ENCODE measurements at regions not wholly inside any gene's neighbourhood (a gene's known extent, or its start where the extent isn't known, plus 50 kb on each side); places are given as distances from the start of the nearest gene placed in this dataset.

DNA sequence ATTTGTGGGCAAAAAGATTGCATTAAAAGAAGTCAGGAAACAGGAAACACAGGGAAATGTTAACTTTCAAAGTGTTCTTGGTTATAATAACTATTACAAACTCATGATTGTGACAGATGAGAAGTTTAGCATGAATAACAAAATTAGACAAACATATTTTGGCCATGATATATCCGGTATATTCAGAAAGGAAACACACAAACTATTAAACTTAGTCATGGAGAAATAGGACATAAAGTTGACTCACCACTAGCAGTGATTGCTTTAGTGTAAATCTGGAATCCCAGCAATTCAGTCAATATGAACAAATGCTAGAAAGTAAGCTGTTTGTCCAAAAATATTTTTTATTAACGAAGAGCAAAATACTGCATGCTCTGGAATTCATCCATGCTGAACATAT, 1299.9 kb downstream of the C4orf33 start:
- ATAC-seq (no peak), DNase-seq (no peak)
- Histone ChIP-seq H3K27me3 (no peaks in the 10 kb centered on the region), H3K4me3 (no peak overlapping the region), H3K9me3 (no peaks in the 10 kb centered on the region), H3K4me1 (no peaks in the 10 kb centered on the region), H3K36me3 (no peaks in the 10 kb centered on the region), H3K27ac (no peak overlapping the region)
- WGBS (ENCODE audit: insufficient coverage, low coverage, low lambda C conversion rate, missing lambda C conversion rate), result 21% methylated on average over 2 of the region's 2 CpGs
- intact Hi-C loops (cut with DNase I), result no loop called here
- TF ChIP-seq POLR2A (IDR thresholded peaks at IDR 0.05), result no peak
- TF ChIP-seq, protein P1, sequence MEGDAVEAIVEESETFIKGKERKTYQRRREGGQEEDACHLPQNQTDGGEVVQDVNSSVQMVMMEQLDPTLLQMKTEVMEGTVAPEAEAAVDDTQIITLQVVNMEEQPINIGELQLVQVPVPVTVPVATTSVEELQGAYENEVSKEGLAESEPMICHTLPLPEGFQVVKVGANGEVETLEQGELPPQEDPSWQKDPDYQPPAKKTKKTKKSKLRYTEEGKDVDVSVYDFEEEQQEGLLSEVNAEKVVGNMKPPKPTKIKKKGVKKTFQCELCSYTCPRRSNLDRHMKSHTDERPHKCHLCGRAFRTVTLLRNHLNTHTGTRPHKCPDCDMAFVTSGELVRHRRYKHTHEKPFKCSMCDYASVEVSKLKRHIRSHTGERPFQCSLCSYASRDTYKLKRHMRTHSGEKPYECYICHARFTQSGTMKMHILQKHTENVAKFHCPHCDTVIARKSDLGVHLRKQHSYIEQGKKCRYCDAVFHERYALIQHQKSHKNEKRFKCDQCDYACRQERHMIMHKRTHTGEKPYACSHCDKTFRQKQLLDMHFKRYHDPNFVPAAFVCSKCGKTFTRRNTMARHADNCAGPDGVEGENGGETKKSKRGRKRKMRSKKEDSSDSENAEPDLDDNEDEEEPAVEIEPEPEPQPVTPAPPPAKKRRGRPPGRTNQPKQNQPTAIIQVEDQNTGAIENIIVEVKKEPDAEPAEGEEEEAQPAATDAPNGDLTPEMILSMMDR (IDR thresholded peaks at IDR 0.05), result no peak

DNA sequence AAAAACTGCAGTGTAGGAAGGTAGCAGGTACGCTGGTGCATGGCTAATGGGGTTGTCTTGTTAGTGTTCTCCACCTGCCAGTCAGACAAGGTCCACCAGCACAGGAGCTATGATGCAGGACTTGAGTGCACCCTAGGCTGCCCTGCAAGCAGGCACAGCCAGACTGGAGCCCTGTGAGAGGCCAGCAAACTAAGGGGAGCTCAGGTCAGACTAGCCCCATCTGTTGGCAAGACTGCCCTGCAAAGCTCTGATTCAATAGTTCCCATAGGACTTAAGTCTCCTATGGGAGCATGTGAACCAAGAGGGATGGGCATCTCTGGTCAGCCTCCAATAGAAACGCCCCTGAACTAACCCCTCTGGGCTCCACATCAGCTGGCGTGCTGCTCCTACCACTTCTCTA, 1307.3 kb downstream of the C4orf33 start:
- intact Hi-C loops (cut with DNase I), result no loop called here
- Histone ChIP-seq H3K36me3 (no peaks in the 10 kb centered on the region), H3K27me3 (no peaks in the 10 kb centered on the region), H3K4me1 (no peaks in the 10 kb centered on the region), H3K4me3 (no peak overlapping the region), H3K9me3 (no peaks in the 10 kb centered on the region), H3K27ac (no peak overlapping the region)
- DNase-seq (no peak), ATAC-seq (no peak)
- no peak for TF ChIP-seq POLR2A (IDR thresholded peaks at IDR 0.05)
- TF ChIP-seq, protein P1 (IDR thresholded peaks at IDR 0.05), result no peak
- WGBS (ENCODE audit: insufficient coverage, low coverage, low lambda C conversion rate, missing lambda C conversion rate), result 30% methylated on average over 2 of the region's 3 CpGs

- Histone ChIP-seq H3K4me3 (no peak overlapping the region), H3K27ac (no peak overlapping the region), H3K36me3 (no peaks in the 10 kb centered on the region), H3K4me1 (no peaks in the 10 kb centered on the region), H3K9me3 (no peaks in the 10 kb centered on the region), H3K27me3 (no peaks in the 10 kb centered on the region)
- ATAC-seq, result no peak
- 30% methylated on average over 1 of the region's 1 CpG for WGBS (ENCODE audit: insufficient coverage, low coverage, low lambda C conversion rate, missing lambda C conversion rate)
- intact Hi-C loops (cut with DNase I), result no loop called here
- TF ChIP-seq, protein P1 (IDR thresholded peaks at IDR 0.05), result no peak
- no peak for TF ChIP-seq POLR2A (IDR thresholded peaks at IDR 0.05)
- no peak for DNase-seq
Observed at GRCh38 chr4:130416228-130416627, 1320.3 kb downstream of the C4orf33 start.

- Histone ChIP-seq H3K27me3 (no peaks in the 10 kb centered on the region), H3K9me3 (no peaks in the 10 kb centered on the region), H3K27ac (no peak overlapping the region), H3K36me3 (no peaks in the 10 kb centered on the region), H3K4me1 (no peaks in the 10 kb centered on the region), H3K4me3 (no peak overlapping the region)
- no peak for ATAC-seq
- TF ChIP-seq, protein P1 (IDR thresholded peaks at IDR 0.05), result no peak
- TF ChIP-seq POLR2A (IDR thresholded peaks at IDR 0.05), result no peak
- DNase-seq, result no peak
- intact Hi-C loops (cut with DNase I), result no loop called here
- WGBS (ENCODE audit: insufficient coverage, low coverage, low lambda C conversion rate, missing lambda C conversion rate), result 29% methylated on average over 4 of the region's 4 CpGs
Observed at GRCh38 chr4:130419211-130419975, 1323.4 kb downstream of the C4orf33 start.

DNA sequence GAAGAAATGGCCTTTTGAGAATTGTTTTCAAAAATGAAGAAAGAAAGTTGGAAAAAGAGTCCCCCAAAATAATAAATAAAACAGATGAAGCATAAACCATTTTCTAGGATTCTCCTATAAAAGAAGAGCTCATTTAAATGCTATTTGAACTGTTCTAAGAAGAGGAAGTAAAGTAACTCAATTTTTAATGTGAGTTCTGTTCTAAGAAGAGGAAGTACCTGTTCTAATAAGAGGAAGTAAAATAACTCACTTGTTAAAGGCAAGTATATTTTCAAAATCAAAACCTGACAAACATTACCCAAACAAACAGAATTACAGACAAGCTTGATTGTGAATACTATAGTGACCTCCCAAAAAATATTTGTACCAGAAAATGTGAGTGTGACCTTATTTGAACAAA, 1326.3 kb downstream of the C4orf33 start:
- TF ChIP-seq, protein P1 (IDR thresholded peaks at IDR 0.05), result no peak
- no peak for TF ChIP-seq POLR2A (IDR thresholded peaks at IDR 0.05)
- no peak for DNase-seq
- intact Hi-C loops (cut with DNase I), result no loop called here
- no peaks in the 10 kb centered on the region for H3K4me1 ChIP-seq
- H3K27ac ChIP-seq, result no peak overlapping the region
- H3K27me3 ChIP-seq, result no peaks in the 10 kb centered on the region
- no peak for ATAC-seq
- no peaks in the 10 kb centered on the region for H3K9me3 ChIP-seq
- no peaks in the 10 kb centered on the region for H3K36me3 ChIP-seq
- H3K4me3 ChIP-seq, result no peak overlapping the region

Measured in right lobe of liver (tissue), 6 donors.